ENCODE measurements at regions not wholly inside any gene's neighbourhood (a gene's known extent, or its start where the extent isn't known, plus 50 kb on each side); places are given as distances from the start of the nearest gene placed in this dataset.

DNA sequence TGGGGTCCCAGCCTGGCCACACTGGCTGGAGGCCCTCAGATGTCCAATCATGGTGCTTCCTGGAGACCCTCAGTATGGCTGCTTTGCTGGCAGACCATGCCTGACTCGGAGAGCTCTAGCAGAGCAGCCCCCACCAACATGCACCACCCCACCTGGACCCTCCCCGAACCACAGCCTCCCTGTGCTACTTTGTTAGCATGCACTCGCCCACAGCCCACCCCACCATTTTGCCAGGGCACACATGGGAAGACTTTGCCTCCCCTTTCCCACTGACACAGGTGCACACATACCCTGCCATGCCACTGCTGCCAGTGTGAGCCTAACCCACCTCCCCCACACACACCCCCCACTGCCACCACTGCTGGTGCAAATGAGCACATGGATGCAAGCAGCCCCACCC lies 497.5 kb upstream of the PBX1 start:
- H3K23ac ChIP-seq (ENCODE audit: low read depth, low read length): no peak overlapping the region

More for the DNA sequence above, 497.5 kb upstream of the PBX1 start:
- Histone ChIP-seq H3K9me1 (ENCODE audit: insufficient read depth, low read length) (no peaks in the 10 kb centered on the region), H3K9me3 (ENCODE audit: control insufficient read depth, insufficient read depth, low read length) (no peaks in the 10 kb centered on the region), H3K4me2 (ENCODE audit: low read depth, low read length) (no peak overlapping the region), H4K20me1 (ENCODE audit: insufficient read depth, low read length) (no peaks in the 10 kb centered on the region), H3K36me3 (ENCODE audit: control insufficient read depth, insufficient read depth, low read length) (no peaks in the 10 kb centered on the region), H3K4me3 (ENCODE audit: insufficient read depth, low read depth, low read length) (no peak overlapping the region), H3K4me1 (ENCODE audit: control insufficient read depth, insufficient read depth, low read length) (no peaks in the 10 kb centered on the region), H2AFZ (replicated peaks; ENCODE audit: low read length, poor library complexity) (no peak overlapping the region), H2BK15ac (ENCODE audit: low read depth, low read length) (no peak overlapping the region), H3K9ac (ENCODE audit: low read depth, low read length) (no peak overlapping the region), H4K91ac (ENCODE audit: insufficient read depth, low read depth, low read length) (no peak overlapping the region), H3K18ac (ENCODE audit: low read depth, low read length) (no peak overlapping the region), H2BK5ac (ENCODE audit: low read depth, low read length, poor library complexity, severe bottlenecking) (no peak overlapping the region), H3K27ac (ENCODE audit: insufficient read depth, low read length) (no peak overlapping the region), H3K4ac (ENCODE audit: low read depth, low read length) (no peak overlapping the region), H2AK9ac (replicated peaks; ENCODE audit: low read depth, low read length, poor library complexity) (no peak overlapping the region), H4K5ac (ENCODE audit: low read depth, low read length) (no peak overlapping the region), H2BK120ac (ENCODE audit: low read depth, low read length) (no peak overlapping the region), H3K27me3 (ENCODE audit: control insufficient read depth, insufficient read depth, low read length) (no peaks in the 10 kb centered on the region), H3K56ac (ENCODE audit: extremely low read depth, insufficient read depth, low read length) (no peak overlapping the region), H2BK20ac (ENCODE audit: low read depth, low read length) (no peak overlapping the region), H2AK5ac (ENCODE audit: low read depth, low read length) (no peak overlapping the region), H3K14ac (replicated peaks; ENCODE audit: low read depth, low read length) (no peak overlapping the region), H3K79me1 (ENCODE audit: low read depth in 1 of 2, low read length in 2 of 2) (no peaks in the 10 kb centered on the region), H4K8ac (ENCODE audit: low read depth in 2 of 2, low read length in 2 of 2) (no peak overlapping the region)
- no TSS peak for BruUV-seq (replicated peaks)
- no CpG with 5 or more reads among the region's 3 CpGs for WGBS, 2 experiments (ENCODE audit: extremely low coverage in 2 of 2, insufficient read length in 1 of 2)
- ChIA-PET CTCF (no interaction called here), POLR2A (ENCODE audit: unreplicated experiment) (no interaction called here)
- DNase-seq: no peak
- intact Hi-C loops (cut with micrococcal nuclease): no loop called here
- ATAC-seq (ENCODE audit: low read depth): no peak
- dilution Hi-C loops (cut with HindIII; ENCODE audit: low sequenced_read_pairs, unreplicated experiment): no loop called here
- in situ Hi-C loops (cut with MboI; ENCODE audit: low sequenced_read_pairs): no loop called here
- no peak for TF ChIP-seq MAFK (IDR thresholded peaks at IDR 0.05; ENCODE audit: low read depth, low read length)
- TF ChIP-seq, protein P1, sequence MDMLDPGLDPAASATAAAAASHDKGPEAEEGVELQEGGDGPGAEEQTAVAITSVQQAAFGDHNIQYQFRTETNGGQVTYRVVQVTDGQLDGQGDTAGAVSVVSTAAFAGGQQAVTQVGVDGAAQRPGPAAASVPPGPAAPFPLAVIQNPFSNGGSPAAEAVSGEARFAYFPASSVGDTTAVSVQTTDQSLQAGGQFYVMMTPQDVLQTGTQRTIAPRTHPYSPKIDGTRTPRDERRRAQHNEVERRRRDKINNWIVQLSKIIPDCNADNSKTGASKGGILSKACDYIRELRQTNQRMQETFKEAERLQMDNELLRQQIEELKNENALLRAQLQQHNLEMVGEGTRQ (IDR thresholded peaks at IDR 0.05; ENCODE audit: low read depth, low read length): no peak
- no peak for TF ChIP-seq RCOR1 (IDR thresholded peaks at IDR 0.05; ENCODE audit: insufficient replicate concordance, low read length)
- no peak for TF ChIP-seq POLR2A (IDR thresholded peaks at IDR 0.05; ENCODE audit: low read depth, low read length)
- no peak for TF ChIP-seq SMC3 (IDR thresholded peaks at IDR 0.05; ENCODE audit: low read depth, low read length)
- TF ChIP-seq, protein P2, sequence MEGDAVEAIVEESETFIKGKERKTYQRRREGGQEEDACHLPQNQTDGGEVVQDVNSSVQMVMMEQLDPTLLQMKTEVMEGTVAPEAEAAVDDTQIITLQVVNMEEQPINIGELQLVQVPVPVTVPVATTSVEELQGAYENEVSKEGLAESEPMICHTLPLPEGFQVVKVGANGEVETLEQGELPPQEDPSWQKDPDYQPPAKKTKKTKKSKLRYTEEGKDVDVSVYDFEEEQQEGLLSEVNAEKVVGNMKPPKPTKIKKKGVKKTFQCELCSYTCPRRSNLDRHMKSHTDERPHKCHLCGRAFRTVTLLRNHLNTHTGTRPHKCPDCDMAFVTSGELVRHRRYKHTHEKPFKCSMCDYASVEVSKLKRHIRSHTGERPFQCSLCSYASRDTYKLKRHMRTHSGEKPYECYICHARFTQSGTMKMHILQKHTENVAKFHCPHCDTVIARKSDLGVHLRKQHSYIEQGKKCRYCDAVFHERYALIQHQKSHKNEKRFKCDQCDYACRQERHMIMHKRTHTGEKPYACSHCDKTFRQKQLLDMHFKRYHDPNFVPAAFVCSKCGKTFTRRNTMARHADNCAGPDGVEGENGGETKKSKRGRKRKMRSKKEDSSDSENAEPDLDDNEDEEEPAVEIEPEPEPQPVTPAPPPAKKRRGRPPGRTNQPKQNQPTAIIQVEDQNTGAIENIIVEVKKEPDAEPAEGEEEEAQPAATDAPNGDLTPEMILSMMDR (conservative IDR thresholded peaks at IDR 0.05; ENCODE audit: low read depth, low read length): no peak
- TF ChIP-seq BHLHE40 (IDR thresholded peaks at IDR 0.05; ENCODE audit: low read depth, low read length): no peak
- TF ChIP-seq MAZ (IDR thresholded peaks at IDR 0.05; ENCODE audit: borderline replicate concordance, low read depth, low read length): no peak
- no peak for TF ChIP-seq NFE2L2 (IDR thresholded peaks at IDR 0.05; ENCODE audit: low read depth, low read length)
- TF ChIP-seq MXI1 (IDR thresholded peaks at IDR 0.05; ENCODE audit: borderline replicate concordance, low read depth, low read length): no peak
- TF ChIP-seq, protein P3, sequence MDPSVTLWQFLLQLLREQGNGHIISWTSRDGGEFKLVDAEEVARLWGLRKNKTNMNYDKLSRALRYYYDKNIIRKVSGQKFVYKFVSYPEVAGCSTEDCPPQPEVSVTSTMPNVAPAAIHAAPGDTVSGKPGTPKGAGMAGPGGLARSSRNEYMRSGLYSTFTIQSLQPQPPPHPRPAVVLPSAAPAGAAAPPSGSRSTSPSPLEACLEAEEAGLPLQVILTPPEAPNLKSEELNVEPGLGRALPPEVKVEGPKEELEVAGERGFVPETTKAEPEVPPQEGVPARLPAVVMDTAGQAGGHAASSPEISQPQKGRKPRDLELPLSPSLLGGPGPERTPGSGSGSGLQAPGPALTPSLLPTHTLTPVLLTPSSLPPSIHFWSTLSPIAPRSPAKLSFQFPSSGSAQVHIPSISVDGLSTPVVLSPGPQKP (IDR thresholded peaks at IDR 0.05; ENCODE audit: borderline replicate concordance, low read depth, low read length): no peak

Data from IMR-90 (cell line).